ENCODE measurements at regions not wholly inside any gene's neighbourhood (a gene's known extent, or its start where the extent isn't known, plus 50 kb on each side); places are given as distances from the start of the nearest gene placed in this dataset.

GRCh38 chr4:1532549-1533395, 126.5 kb upstream of the NKX1-1 start:
- Histone ChIP-seq H3K27me3 (no peaks in the 10 kb centered on the region), H3K27ac (no peak overlapping the region), H3K9me3 (no peaks in the 10 kb centered on the region), H3K4me1 (no peaks in the 10 kb centered on the region), H3K36me3 (no peaks in the 10 kb centered on the region), H3K4me3 (no peak overlapping the region)
- DNase-seq (ENCODE audit: low spot score in 2 of 2): no peak
- intact Hi-C loops (cut with DNase I): no loop called here
- no peak for TF ChIP-seq CTCF (IDR thresholded peaks at IDR 0.05)

GRCh38 chr4:1531683-1532548, 125.7 kb upstream of the NKX1-1 start:
- DNase-seq (ENCODE audit: low spot score in 2 of 2): no peak
- Histone ChIP-seq H3K4me3 (no peak overlapping the region), H3K9me3 (no peaks in the 10 kb centered on the region), H3K4me1 (no peaks in the 10 kb centered on the region), H3K27ac (no peak overlapping the region), H3K27me3 (no peaks in the 10 kb centered on the region), H3K36me3 (no peaks in the 10 kb centered on the region)
- intact Hi-C loops (cut with DNase I): no loop called here
- no peak for TF ChIP-seq CTCF (IDR thresholded peaks at IDR 0.05)

- Histone ChIP-seq H3K4me3 (no peak overlapping the region), H3K9me3 (no peaks in the 10 kb centered on the region), H3K27ac (no peak overlapping the region), H3K27me3 (no peaks in the 10 kb centered on the region), H3K4me1 (no peaks in the 10 kb centered on the region), H3K36me3 (no peaks in the 10 kb centered on the region)
- intact Hi-C loops (cut with DNase I): no loop called here
- no peak for DNase-seq (ENCODE audit: low spot score in 2 of 2)
- no peak for TF ChIP-seq CTCF (IDR thresholded peaks at IDR 0.05)
These were observed 124.1 kb upstream of the NKX1-1 start for GRCh38 chr4:1530356-1530755.

- Histone ChIP-seq H3K27me3 (peaks cover 7% of the 10 kb centered on the region), H3K4me1 (no peaks in the 10 kb centered on the region), H3K36me3 (no peaks in the 10 kb centered on the region), H3K4me3 (no peak overlapping the region), H3K27ac (no peak overlapping the region), H3K9me3 (peaks cover 0 to 4% of the 10 kb centered on the region in 2 donors)
- intact Hi-C loops (cut with DNase I): no loop called here
- no peak for TF ChIP-seq CTCF (IDR thresholded peaks at IDR 0.05)
- DNase-seq (ENCODE audit: low spot score in 2 of 2): no peak
These were observed 118.5 kb upstream of the NKX1-1 start for GRCh38 chr4:1524761-1525160.

GRCh38 chr4:1523907-1524636, 117.8 kb upstream of the NKX1-1 start:
- Histone ChIP-seq H3K4me1 (no peaks in the 10 kb centered on the region), H3K4me3 (no peak overlapping the region), H3K9me3 (peaks cover 0 to 4% of the 10 kb centered on the region in 2 donors), H3K27me3 (peaks cover 7% of the 10 kb centered on the region), H3K36me3 (no peaks in the 10 kb centered on the region), H3K27ac (no peak overlapping the region)
- no peak for TF ChIP-seq CTCF (IDR thresholded peaks at IDR 0.05)
- no peak for DNase-seq (ENCODE audit: low spot score in 2 of 2)
- intact Hi-C loops (cut with DNase I): no loop called here

Data from ascending aorta (tissue), 2 donors.